Amygdala (tissue), 56 donors: ENCODE measurements at regions not wholly inside any gene's neighbourhood (a gene's known extent, or its start where the extent isn't known, plus 50 kb on each side); places are given as distances from the start of the nearest gene placed in this dataset.

Source experiments
- DNase-seq, 56 donors: peaks; one replicate each; lab custom pipeline; 2025; lab: John Stamatoyannopoulos, UW

GRCh38 chr2:105943977-105944376 is 199.3 kb downstream of the NCK2 start:
- DNase-seq, result no peak
